ENCODE measurements at regions not wholly inside any gene's neighbourhood (a gene's known extent, or its start where the extent isn't known, plus 50 kb on each side); places are given as distances from the start of the nearest gene placed in this dataset.
A peak's percentile ranks its signal among the peaks of the same experiment; 100 is the strongest.

GRCh38 chr16:50889276-50889675, 147.4 kb downstream of the CYLD start:
- no peak for TF ChIP-seq CTCF (conservative IDR thresholded peaks at IDR 0.05; ENCODE audit: low read depth, low read length)
- no peak for DNase-seq (ENCODE audit: low read depth)
- H3K4me3 ChIP-seq (ENCODE audit: low read depth, low read length): no peak overlapping the region

DNA sequence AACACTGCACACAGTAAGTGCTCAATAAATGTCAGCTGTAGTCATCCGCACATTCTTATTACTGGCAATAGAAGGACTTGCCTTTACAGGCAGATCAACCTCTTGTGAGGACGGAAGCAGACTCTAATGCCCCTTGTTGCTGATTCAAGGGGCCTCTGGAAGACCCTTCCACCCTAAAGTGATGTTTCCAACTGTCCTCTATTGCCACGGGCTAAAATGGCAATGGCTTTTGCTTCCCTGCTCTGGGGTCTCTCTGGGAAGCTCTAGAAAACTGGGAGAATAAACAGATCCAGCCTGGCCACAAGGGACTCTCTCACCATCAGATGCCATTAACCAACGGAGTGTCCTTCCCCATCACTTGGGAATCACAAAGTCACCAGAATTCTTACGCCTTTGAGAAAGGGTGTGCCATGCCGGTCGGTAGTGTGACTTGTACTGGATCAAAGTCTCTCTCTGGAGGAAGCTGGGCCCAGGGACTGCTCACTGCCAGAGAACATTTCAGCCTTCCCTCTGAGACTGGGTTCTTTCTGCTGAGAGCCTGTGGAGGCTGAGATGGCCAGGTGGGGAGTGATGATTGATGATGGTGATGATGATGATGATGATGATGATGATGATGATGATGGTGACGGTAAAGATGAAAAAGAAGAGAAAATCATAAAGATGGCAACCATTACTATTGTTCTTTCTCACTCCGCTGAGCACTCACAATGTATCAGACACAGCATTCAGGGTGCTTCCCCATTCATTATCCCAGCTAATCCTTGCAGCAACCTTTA, 146.8 kb downstream of the CYLD start:
- no peak overlapping the region for H3K4me3 ChIP-seq (ENCODE audit: low read depth, low read length)
- no peak for TF ChIP-seq CTCF (conservative IDR thresholded peaks at IDR 0.05; ENCODE audit: low read depth, low read length)
- no peak for DNase-seq (ENCODE audit: low read depth)

- no peak for DNase-seq (ENCODE audit: low read depth)
- TF ChIP-seq CTCF (conservative IDR thresholded peaks at IDR 0.05; ENCODE audit: low read depth, low read length): no peak
- H3K4me3 ChIP-seq (ENCODE audit: low read depth, low read length): no peak overlapping the region
Measured at GRCh38 chr16:50887500-50888298, 145.8 kb downstream of the CYLD start.

DNA sequence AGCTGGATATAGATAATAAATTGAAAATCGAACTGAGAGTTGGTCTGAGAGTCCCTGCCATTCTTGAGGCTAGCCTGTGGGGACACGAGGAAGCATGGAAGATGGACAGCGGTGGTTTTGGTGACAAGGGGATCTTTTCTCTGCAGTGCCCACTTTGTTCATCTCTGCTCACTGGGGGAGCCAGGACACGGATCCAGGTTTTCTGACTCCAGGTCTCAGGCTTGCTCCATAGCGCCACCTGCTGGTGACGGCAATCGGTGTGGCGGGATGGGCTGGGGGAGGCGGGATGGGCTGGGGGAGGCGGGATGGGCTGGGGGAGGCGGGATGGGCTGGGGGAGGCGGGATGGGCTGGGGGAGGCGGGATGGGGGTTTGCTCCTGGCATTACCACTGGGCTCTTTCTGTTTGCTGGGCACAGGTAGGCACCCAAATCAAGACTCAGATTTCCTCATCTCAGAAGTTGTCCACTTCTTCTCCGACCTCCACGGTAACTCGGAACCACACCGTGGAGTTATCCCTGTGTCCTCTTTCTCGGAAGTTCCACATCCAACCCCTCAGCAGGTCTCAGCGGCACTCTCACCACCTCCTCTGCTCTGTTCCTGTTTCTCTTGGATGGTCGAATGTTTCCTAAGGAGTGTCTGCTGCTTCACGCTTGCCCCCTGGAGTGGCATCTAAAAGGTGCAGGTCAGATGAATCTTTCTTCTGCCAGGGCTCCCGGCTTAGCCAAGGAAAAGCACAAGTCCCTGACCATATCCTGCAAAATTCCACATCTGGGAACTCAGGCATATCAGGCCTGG, 142.4 kb downstream of the CYLD start:
- DNase-seq (ENCODE audit: low read depth): no peak
- no peak overlapping the region for H3K4me3 ChIP-seq (ENCODE audit: low read depth, low read length)
- peak; percentile 45 for TF ChIP-seq CTCF (conservative IDR thresholded peaks at IDR 0.05; ENCODE audit: low read depth, low read length)

- TF ChIP-seq CTCF (conservative IDR thresholded peaks at IDR 0.05; ENCODE audit: low read depth, low read length): no peak
- no peak for DNase-seq (ENCODE audit: low read depth)
- no peak overlapping the region for H3K4me3 ChIP-seq (ENCODE audit: low read depth, low read length)
Measured at GRCh38 chr16:50881956-50882355, 140.1 kb downstream of the CYLD start.

DNA sequence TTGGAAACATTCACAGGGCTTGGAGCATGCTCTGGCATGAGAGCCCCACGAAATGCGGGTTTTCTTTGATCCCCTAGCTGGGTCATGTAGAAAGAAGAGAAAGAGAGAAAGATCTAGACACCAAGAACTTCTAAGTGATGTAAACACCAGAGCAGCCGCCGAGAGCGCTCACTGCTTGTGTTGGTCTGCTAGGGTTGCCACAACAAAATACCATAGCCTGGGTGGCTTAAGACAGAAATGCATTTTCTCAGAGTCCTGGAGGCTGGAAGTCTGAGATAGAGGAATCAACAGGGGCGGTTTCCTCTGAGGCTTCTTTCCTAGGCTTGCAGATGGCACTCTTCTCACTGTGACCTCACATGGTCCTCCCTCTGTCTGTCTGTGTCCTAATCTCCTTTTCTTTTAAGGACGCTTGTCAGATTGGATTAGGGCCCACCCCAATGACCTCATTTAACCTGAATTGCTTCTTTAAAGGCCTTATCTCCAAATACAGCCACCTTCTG, 139.5 kb downstream of the CYLD start:
- no peak overlapping the region for H3K4me3 ChIP-seq (ENCODE audit: low read depth, low read length)
- no peak for TF ChIP-seq CTCF (conservative IDR thresholded peaks at IDR 0.05; ENCODE audit: low read depth, low read length)
- no peak for DNase-seq (ENCODE audit: low read depth)

All from epithelial cell of proximal tubule (primary cell).